HEK293T (cell line): ENCODE measurements at regions not wholly inside any gene's neighbourhood (a gene's known extent, or its start where the extent isn't known, plus 50 kb on each side); places are given as distances from the start of the nearest gene placed in this dataset.

Source experiments
- CTCF ChIA-PET: fragments of 350-600 bp; formaldehyde crosslinking; extraction: SDS; loops from one replicate; lab custom pipeline; 2021; ENCODE audit warnings: antibody characterized with exemption, inconsistent platforms; lab: Yijun Ruan, JAX
- POLR2A ChIA-PET: fragments of 350-600 bp; formaldehyde crosslinking; extraction: SDS; loops from one replicate; lab custom pipeline; 2020; ENCODE audit warnings: antibody characterized with exemption, inconsistent platforms; lab: Yijun Ruan, JAX
- DNase-seq: peaks from one replicate; pipeline ENCODE4 v3.0.0; 2012; ENCODE audit warnings: mixed read lengths; ENCODE audit errors: extremely low spot score
- ARNT ChIP-seq: fragments of 450-650 bp; IDR thresholded peaks from 2 replicates; pipeline ENCODE4 v1.6.1; 2017; ENCODE audit warnings: mild to moderate bottlenecking
- BHLHE40 ChIP-seq: fragments of 450-650 bp; IDR thresholded peaks from 2 replicates; pipeline ENCODE4 v1.6.1; 2016; ENCODE audit warnings: mild to moderate bottlenecking, moderate library complexity, borderline replicate concordance
- CTBP1 ChIP-seq: fragments of 450-650 bp; IDR thresholded peaks from 2 replicates; pipeline ENCODE4 v1.6.1; 2016; ENCODE audit warnings: borderline replicate concordance
- ELF4 ChIP-seq: fragments of 450-650 bp; IDR thresholded peaks from 2 replicates; pipeline ENCODE4 v1.6.1; 2017; ENCODE audit warnings: antibody characterized with exemption
- FOXA1 ChIP-seq: fragments of 450-650 bp; IDR thresholded peaks from 2 replicates; pipeline ENCODE4 v1.6.1; 2016; ENCODE audit warnings: mild to moderate bottlenecking
- FOXK2 ChIP-seq: fragments of 450-650 bp; IDR thresholded peaks from 2 replicates; pipeline ENCODE4 v1.6.1; 2016; ENCODE audit warnings: mild to moderate bottlenecking
- FOXM1 ChIP-seq: fragments of 450-650 bp; IDR thresholded peaks from 2 replicates; pipeline ENCODE4 v1.6.1; 2017; ENCODE audit warnings: mild to moderate bottlenecking, borderline replicate concordance
- HDGF ChIP-seq: fragments of 450-650 bp; IDR thresholded peaks from 2 replicates; pipeline ENCODE4 v1.6.1; 2017; ENCODE audit warnings: antibody characterized with exemption, borderline replicate concordance
- L3MBTL2 ChIP-seq: fragments of 450-650 bp; conservative IDR thresholded peaks from 2 replicates; pipeline ENCODE4 v1.6.1; 2016; ENCODE audit warnings: mild to moderate bottlenecking
- LEF1 ChIP-seq: fragments of 450-650 bp; IDR thresholded peaks from 2 replicates; pipeline ENCODE4 v1.6.1; 2017; ENCODE audit warnings: mild to moderate bottlenecking, borderline replicate concordance
- NFRKB ChIP-seq: fragments of 450-650 bp; IDR thresholded peaks from 2 replicates; pipeline ENCODE4 v1.6.1; 2016; ENCODE audit warnings: mild to moderate bottlenecking, moderate library complexity
- SP1 ChIP-seq: fragments of 450-650 bp; IDR thresholded peaks from 2 replicates; pipeline ENCODE4 v1.6.1; 2017
- SUZ12 ChIP-seq: fragments of 450-650 bp; IDR thresholded peaks from 2 replicates; pipeline ENCODE4 v1.6.1; 2016; ENCODE audit warnings: mild to moderate bottlenecking
- TARDBP ChIP-seq: fragments of 450-650 bp; IDR thresholded peaks from 2 replicates; pipeline ENCODE4 v1.6.1; 2016
- ZNF384 ChIP-seq: fragments of 450-650 bp; IDR thresholded peaks from 2 replicates; pipeline ENCODE4 v1.6.1; 2016
- TF ChIP-seq, protein P1 (sequence below): fragments of 450-650 bp; IDR thresholded peaks from 2 replicates; pipeline ENCODE4 v1.6.1; 2016

DNA sequence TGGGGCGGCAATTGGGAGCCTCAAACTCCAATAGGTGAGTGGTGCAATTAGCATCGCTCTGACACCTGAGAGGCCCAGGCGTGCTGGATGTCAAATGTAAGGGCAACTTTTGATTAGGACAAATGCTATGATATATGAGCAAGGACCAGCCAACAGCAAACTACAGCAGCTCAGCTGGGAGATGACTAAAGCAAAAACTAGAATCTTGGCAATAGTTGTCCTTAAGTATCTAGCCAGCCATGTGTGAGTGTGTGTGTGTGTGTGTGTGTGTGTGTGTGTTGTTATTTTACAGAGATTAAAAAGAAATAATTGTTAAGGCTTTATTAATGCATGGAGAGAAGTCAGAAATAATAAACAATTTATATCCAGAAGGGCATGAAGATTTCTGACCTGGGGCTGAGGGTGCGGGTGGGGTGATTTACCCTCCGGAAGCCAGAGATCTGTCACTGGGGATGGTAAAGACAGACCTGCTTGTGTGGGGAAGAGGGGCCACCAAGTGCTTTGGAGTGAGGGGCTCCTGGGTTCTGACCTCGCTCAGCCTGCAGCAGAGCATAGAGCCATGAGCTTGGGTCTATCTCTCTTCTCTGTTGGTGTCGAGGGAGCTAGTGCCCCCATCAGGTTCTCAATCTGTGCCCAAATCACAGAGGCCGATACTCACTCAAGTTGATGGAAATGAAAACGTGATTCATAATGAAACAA is 77.3 kb downstream of the EMX2 start:
- TF ChIP-seq FOXA1: no peak
- TF ChIP-seq ZNF384: no peak
- no peak for TF ChIP-seq HDGF
- no peak for TF ChIP-seq BHLHE40
- TF ChIP-seq L3MBTL2: no peak
- CTCF ChIA-PET: no interaction called here
- POLR2A ChIA-PET: no interaction called here
- no peak for DNase-seq

DNA sequence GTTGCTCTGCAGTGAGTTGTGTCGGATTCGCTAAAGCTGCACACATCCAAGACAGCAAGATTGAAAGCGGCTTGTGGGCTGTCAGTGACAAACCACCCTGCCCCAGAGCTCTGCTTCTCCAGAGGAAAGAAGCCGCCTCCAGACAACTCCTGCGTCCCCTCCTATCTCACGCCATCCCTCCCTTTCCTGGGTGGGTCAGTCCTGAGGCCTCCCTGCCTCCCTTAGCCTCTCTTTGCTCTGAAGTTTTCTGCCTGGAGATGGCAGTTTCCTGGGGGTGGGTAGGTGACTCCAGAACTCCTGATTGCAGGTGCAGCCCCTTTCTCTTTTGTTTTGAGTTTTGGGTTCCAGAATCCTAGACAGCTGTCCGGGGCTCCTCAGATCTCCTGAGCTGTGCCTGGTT is 78.7 kb downstream of the EMX2 start:
- CTCF ChIA-PET: interaction anchor here (0.6 kb wide), 1 partner anchor 806 kb away, joined by 4 read pairs; no protein-coding TSS in a partner anchor
- no peak for TF ChIP-seq FOXK2
- no peak for TF ChIP-seq FOXA1
- no peak for TF ChIP-seq CTBP1
- no peak for TF ChIP-seq ELF4
- no peak for TF ChIP-seq SUZ12
- TF ChIP-seq NFRKB: no peak
- POLR2A ChIA-PET: no interaction called here

DNA sequence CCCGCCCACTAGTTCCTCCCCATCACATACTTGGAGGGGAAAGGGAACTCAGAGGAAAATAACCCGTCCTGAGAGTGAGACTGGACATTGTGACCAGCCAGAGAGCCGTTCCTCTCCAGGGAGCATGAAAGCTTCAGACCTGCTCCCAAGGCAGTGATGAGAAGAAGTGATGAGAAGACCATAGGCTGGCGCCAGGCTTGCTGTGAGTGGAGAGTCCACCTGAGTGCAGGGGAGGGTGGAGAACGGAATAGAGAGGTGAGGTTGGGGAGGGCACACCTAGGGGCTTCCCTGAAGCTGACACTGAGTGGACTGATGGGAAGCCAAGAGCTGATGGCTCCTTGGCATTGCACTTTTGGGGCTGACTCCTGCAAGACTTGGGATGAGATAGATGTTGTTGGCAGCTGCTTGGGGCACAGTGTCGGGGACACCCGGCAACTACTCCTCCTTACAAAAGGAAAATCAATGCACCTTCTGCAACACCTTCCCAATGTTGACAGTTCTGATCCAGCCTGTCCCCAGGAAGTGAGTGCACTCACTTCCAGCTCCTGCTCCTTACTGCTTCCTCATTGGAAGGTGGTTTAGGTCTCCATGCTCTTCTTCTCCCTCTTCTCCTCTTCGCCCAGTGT is 79.4 kb downstream of the EMX2 start:
- ChIA-PET CTCF (interaction anchor here (0.5 kb wide), 1 partner anchor 31 kb away, joined by 3 read pairs; no protein-coding TSS in a partner anchor), POLR2A (no interaction called here)
- TF ChIP-seq FOXA1 (no peak), SUZ12 (no peak), HDGF (no peak), TARDBP (no peak), ARNT (no peak), LEF1 (no peak), L3MBTL2 (no peak), FOXM1 (no peak), ELF4 (no peak), BHLHE40 (no peak), ZNF384 (no peak), CTBP1 (no peak), NFRKB (no peak), SP1 (no peak), FOXK2 (no peak)
- TF ChIP-seq, protein P1, sequence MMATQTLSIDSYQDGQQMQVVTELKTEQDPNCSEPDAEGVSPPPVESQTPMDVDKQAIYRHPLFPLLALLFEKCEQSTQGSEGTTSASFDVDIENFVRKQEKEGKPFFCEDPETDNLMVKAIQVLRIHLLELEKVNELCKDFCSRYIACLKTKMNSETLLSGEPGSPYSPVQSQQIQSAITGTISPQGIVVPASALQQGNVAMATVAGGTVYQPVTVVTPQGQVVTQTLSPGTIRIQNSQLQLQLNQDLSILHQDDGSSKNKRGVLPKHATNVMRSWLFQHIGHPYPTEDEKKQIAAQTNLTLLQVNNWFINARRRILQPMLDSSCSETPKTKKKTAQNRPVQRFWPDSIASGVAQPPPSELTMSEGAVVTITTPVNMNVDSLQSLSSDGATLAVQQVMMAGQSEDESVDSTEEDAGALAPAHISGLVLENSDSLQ: no peak
- DNase-seq: no peak

More for the DNA sequence above, 78.7 kb downstream of the EMX2 start:
- DNase-seq: no peak

DNA sequence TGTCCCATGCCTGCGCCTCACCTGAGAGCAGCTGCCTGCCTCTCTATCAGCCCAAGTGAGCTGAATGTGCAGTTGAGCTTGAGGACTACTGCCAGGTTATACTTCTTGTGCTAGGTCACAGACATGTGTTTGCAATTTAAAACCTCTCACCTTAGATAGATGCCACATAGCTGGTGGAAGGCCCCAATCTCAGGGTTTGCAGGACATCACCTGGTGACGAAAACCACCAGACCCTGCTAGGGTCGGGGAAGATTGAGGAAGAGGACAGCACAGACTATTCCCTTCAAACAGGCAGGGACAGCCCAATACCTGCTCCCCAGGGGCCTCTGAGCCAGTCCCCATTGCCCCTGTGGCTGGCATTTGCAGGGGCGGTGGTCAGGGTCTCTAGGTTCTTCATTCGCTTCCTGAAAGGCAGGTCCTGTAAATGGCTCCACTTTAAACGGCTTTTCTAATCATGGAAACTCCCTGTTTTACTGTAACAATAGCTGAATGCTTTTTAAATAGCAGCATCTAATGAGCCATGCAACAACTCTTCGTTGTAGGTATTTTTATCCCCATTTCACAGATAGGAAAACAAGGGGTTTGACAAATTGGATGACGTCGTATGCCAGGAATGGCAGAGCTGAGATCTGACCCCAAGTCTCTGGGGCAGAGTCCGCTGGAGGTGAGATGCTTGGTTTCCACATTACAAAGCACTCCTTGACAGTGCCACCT is 80.1 kb downstream of the EMX2 start:
- DNase-seq: no peak
- ChIA-PET POLR2A (no interaction called here), CTCF (no interaction called here)
- no peak for TF ChIP-seq ELF4
- no peak for TF ChIP-seq HDGF
- TF ChIP-seq FOXM1: no peak
- no peak for TF ChIP-seq BHLHE40
- TF ChIP-seq LEF1: no peak
- TF ChIP-seq, protein P1: no peak
- no peak for TF ChIP-seq TARDBP
- no peak for TF ChIP-seq ARNT
- no peak for TF ChIP-seq L3MBTL2
- TF ChIP-seq SUZ12: no peak
- TF ChIP-seq CTBP1: no peak
- no peak for TF ChIP-seq SP1

DNA sequence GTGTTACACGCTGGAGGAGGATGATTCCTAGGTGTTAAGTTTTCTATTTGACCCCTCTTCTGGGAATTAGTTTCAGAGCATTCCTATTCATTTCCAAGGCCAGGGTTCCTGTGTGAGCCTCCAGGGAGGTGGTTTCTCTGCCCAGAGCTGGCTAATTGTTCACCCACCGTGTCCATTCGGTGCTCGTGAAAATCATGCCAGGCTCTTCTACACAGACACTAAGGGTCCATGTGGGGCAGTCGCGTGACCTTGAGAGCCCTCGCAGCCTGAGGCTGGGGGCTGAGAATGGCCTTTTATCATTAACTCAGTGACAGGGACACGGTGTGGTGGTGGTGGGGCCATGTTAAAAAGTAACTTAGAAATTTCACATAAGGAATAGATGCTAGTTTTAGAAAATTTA is 83.7 kb downstream of the EMX2 start:
- ChIA-PET CTCF (no interaction called here), POLR2A (no interaction called here)
- DNase-seq: no peak
- TF ChIP-seq CTBP1 (no peak), NFRKB (no peak), FOXA1 (no peak), ZNF384 (no peak), FOXK2 (no peak), HDGF (no peak), ARNT (no peak), ELF4 (no peak), L3MBTL2 (no peak), LEF1 (no peak), SP1 (no peak), BHLHE40 (no peak), SUZ12 (no peak), TARDBP (no peak), FOXM1 (no peak)
- TF ChIP-seq, protein P1: no peak
